ENCODE measurements at regions not wholly inside any gene's neighbourhood (a gene's known extent, or its start where the extent isn't known, plus 50 kb on each side); places are given as distances from the start of the nearest gene placed in this dataset.

DNA sequence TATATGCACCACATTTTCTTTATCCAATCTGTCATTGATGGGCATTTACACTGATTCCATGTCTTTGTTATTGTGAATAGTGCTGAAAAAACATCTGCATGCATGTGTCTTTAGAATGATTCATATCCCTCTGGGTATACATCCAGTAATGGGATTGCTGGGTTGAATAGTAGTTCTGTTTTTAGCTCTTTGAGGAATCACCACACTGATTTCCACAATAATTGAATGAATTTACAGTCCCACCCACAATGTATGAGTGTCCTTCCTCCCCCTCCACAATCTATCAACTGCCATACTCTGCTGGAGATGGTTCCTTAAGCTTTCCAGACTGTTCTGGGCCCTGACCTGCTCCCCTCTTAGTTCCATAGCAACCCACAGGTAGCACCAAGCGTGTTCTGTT lies 667.0 kb downstream of the LIG4 start:
- no peak overlapping the region for H3K27ac Mint-ChIP-seq
- no peaks in the 10 kb centered on the region for H3K9me3 Mint-ChIP-seq
- no peaks in the 10 kb centered on the region for H3K4me1 Mint-ChIP-seq
- H3K4me3 Mint-ChIP-seq, result no peak overlapping the region
- H3K36me3 Mint-ChIP-seq (ENCODE audit: low read depth), result no peaks in the 10 kb centered on the region
- H3K27me3 Mint-ChIP-seq (ENCODE audit: low read depth), result no peaks in the 10 kb centered on the region
- TF ChIP-seq, protein P1, sequence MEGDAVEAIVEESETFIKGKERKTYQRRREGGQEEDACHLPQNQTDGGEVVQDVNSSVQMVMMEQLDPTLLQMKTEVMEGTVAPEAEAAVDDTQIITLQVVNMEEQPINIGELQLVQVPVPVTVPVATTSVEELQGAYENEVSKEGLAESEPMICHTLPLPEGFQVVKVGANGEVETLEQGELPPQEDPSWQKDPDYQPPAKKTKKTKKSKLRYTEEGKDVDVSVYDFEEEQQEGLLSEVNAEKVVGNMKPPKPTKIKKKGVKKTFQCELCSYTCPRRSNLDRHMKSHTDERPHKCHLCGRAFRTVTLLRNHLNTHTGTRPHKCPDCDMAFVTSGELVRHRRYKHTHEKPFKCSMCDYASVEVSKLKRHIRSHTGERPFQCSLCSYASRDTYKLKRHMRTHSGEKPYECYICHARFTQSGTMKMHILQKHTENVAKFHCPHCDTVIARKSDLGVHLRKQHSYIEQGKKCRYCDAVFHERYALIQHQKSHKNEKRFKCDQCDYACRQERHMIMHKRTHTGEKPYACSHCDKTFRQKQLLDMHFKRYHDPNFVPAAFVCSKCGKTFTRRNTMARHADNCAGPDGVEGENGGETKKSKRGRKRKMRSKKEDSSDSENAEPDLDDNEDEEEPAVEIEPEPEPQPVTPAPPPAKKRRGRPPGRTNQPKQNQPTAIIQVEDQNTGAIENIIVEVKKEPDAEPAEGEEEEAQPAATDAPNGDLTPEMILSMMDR (IDR thresholded peaks at IDR 0.05; ENCODE audit: unreplicated experiment in 3 of 3), result no peak

DNA sequence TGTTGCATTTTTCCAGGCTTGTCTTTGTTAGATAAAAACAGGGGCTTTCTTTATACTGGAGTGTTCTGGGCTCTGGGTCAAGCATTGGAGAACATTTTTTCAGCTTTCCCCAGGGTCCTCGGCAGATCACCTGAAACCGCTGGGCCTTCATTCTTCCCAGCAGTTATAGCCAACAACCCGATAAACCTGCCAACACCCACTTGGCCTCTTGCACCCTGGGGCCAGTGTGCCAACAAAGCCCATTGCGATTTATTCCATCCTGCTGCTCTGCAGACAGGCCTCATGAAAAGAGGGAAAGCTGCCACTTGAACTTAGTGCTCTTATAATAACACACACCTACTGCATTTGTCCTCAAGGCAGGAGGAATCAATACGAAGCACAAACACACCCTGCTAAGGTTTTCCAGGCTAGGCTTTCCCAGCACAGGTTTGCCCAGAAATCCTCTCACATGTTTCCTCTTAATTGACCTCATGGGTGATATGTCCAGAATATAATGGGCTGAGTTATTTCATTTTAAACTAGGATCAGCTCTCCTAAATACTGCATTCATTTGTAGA lies 669.3 kb downstream of the LIG4 start:
- H3K4me1 Mint-ChIP-seq, result no peaks in the 10 kb centered on the region

DNA sequence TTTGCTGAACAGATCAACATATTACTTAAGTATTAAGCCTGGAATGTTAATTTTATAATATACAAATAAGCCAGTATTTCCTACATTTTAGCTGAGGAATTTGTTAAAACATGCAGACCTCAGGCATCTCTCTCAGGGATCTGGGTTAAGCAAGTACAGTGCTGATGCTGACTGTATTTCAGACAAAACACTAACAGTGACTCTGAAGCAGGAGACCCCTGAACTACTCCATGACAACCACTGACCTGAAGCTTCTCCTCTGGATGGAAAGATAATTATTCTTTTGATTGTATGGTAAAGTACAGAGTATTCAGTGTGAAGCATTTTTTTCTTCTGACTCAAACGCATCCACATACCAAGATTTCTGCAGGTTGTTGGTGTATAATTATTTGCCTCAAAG lies 680.8 kb downstream of the LIG4 start:
- Mint-ChIP-seq H3K36me3 (ENCODE audit: low read depth) (no peaks in the 10 kb centered on the region), H3K4me1 (no peaks in the 10 kb centered on the region), H3K4me3 (no peak overlapping the region), H3K27ac (no peak overlapping the region), H3K27me3 (ENCODE audit: low read depth) (no peaks in the 10 kb centered on the region), H3K9me3 (no peaks in the 10 kb centered on the region)
- TF ChIP-seq, protein P1 (IDR thresholded peaks at IDR 0.05; ENCODE audit: unreplicated experiment in 3 of 3), result no peak

More for the DNA sequence above, 669.3 kb downstream of the LIG4 start:
- no peaks in the 10 kb centered on the region for H3K36me3 Mint-ChIP-seq (ENCODE audit: low read depth)
- H3K9me3 Mint-ChIP-seq, result no peaks in the 10 kb centered on the region
- TF ChIP-seq, protein P1 (IDR thresholded peaks at IDR 0.05; ENCODE audit: unreplicated experiment in 3 of 3), result no peak
- no peaks in the 10 kb centered on the region for H3K27me3 Mint-ChIP-seq (ENCODE audit: low read depth)
- H3K27ac Mint-ChIP-seq, result no peak overlapping the region
- H3K4me3 Mint-ChIP-seq, result no peak overlapping the region

DNA sequence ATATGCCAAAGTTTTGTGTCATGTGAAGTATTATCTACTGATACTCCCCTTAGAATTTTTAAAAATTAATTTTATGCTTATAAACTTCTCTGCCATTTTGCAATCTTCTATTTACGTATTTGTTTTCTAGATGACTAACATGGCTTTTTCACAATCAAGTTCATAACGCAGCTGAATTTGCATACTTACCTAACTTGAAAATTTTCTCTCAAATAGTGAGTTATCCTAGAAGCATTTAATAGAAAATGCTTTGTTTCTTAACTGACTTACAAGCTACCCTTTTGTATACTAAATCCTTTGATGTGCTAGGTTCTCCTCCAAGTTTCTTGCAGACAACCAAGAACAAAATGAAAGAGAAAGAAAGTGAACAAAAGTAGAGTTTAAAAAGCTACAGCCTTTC lies 683.5 kb downstream of the LIG4 start:
- H3K36me3 Mint-ChIP-seq (ENCODE audit: low read depth), result no peaks in the 10 kb centered on the region
- no peaks in the 10 kb centered on the region for H3K4me1 Mint-ChIP-seq
- H3K27me3 Mint-ChIP-seq (ENCODE audit: low read depth), result no peaks in the 10 kb centered on the region
- no peak overlapping the region for H3K27ac Mint-ChIP-seq
- no peak overlapping the region for H3K4me3 Mint-ChIP-seq
- TF ChIP-seq, protein P1 (IDR thresholded peaks at IDR 0.05; ENCODE audit: unreplicated experiment in 3 of 3), result no peak
- no peaks in the 10 kb centered on the region for H3K9me3 Mint-ChIP-seq

DNA sequence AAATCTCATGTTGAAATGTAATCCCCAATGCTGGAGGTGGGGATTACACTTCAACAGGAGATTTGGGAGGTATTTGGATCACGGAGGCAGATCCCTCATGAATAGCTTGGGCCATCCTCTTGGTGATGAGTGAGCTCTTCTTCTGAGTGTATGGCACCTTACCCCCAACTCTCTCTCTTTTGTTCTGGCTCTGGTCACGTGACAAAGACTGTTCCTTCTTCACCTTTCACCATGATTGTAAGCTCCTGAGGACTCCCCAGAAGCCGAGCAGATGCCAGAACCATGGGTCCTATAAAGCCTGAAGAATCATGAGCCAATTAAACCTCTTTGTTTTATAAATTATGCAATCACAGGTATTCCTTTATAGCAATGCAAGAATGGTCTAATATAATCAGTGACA lies 684.2 kb downstream of the LIG4 start:
- Mint-ChIP-seq H3K9me3 (no peaks in the 10 kb centered on the region), H3K36me3 (ENCODE audit: low read depth) (no peaks in the 10 kb centered on the region), H3K27me3 (ENCODE audit: low read depth) (no peaks in the 10 kb centered on the region), H3K4me1 (no peaks in the 10 kb centered on the region), H3K4me3 (no peak overlapping the region), H3K27ac (no peak overlapping the region)
- TF ChIP-seq, protein P1 (IDR thresholded peaks at IDR 0.05; ENCODE audit: unreplicated experiment in 3 of 3), result no peak

DNA sequence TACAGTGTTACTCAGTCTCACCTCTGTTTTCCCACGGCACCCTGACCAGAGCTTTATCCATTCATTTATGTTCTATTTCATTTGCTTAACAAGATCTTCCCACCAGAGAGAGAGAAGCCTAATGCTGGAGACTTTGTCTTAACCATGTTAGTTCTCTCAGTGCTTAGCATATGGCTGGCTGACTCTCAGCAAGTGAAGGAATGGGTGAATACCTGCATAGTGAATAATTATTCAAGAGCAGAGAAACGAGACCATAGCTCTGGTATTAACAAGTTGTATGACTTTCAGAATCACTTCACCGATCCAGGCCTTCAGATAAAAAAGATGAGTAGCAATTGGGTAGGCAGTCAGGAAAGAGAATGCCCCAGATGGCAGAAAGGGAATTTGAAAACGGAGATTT lies 686.3 kb downstream of the LIG4 start:
- no peaks in the 10 kb centered on the region for H3K27me3 Mint-ChIP-seq (ENCODE audit: low read depth)

More for the DNA sequence above, 686.3 kb downstream of the LIG4 start:
- Mint-ChIP-seq H3K4me3 (no peak overlapping the region), H3K36me3 (ENCODE audit: low read depth) (no peaks in the 10 kb centered on the region), H3K9me3 (no peaks in the 10 kb centered on the region), H3K27ac (no peak overlapping the region), H3K4me1 (no peaks in the 10 kb centered on the region)
- TF ChIP-seq, protein P1 (IDR thresholded peaks at IDR 0.05; ENCODE audit: unreplicated experiment in 3 of 3), result no peak
